ENCODE measurements at regions not wholly inside any gene's neighbourhood (a gene's known extent, or its start where the extent isn't known, plus 50 kb on each side); places are given as distances from the start of the nearest gene placed in this dataset.

GRCh38 chr11:69918231-69918937 lies 99.2 kb upstream of the FGF3 start:
- no peak for TF ChIP-seq CTCF (conservative IDR thresholded peaks at IDR 0.05 in 1 of 2, IDR thresholded peaks at IDR 0.05 in 1 of 2; ENCODE audit: low read depth in 1 of 2, low read length in 2 of 2)
- TF ChIP-seq EZH2 (IDR thresholded peaks at IDR 0.05; ENCODE audit: low read length, missing control alignments), result no peak

Data from fibroblast of lung (primary cell).